HepG2 (cell line): ENCODE measurements at regions not wholly inside any gene's neighbourhood (a gene's known extent, or its start where the extent isn't known, plus 50 kb on each side); places are given as distances from the start of the nearest gene placed in this dataset.

ENCODE experiments used
- ATAC-seq: fragments of 200-7000 bp; cut with Tn5 transposase; 3 replicates; pipeline ENCODE4 v1.9.1; 2020; ENCODE audit warnings: mild to moderate bottlenecking, moderate library complexity
- BruUV-seq: library from RNA; stranded (reverse); fragments of 400-500 nt; replicated peaks from 2 replicates; lab custom pipeline; 2021; lab: Mats Ljungman, UMichigan
- CTCF ChIA-PET: fragments of 300-600 bp; formaldehyde crosslinking; extraction: SDS; loops from one replicate; lab custom pipeline; 2021; ENCODE audit warnings: low total read pairs, inconsistent platforms, low intra/inter-chr PET ratio; lab: Yijun Ruan, JAX
- POLR2A ChIA-PET: fragments of 350-600 bp; sonication (Branson Sonifier 250); formaldehyde crosslinking; loops from one replicate; lab custom pipeline; 2020; ENCODE audit warnings: antibody characterized with exemption, inconsistent platforms; lab: Yijun Ruan, JAX
- DNase-seq: peaks from one replicate; pipeline ENCODE4 v3.0.0-alpha.2; 2015; ENCODE audit warnings: low spot score
- FAIRE-seq: peaks from 3 replicates; lab custom pipeline; 2011; peaks lifted over from hg19 to GRCh38; lab: Jason Lieb, UNC
- H2AFZ ChIP-seq: one replicate; pipeline ENCODE4 v1.6.1; 2011; ENCODE audit warnings: low read length, inconsistent platforms
- H3K27ac ChIP-seq: fragments of 300-600 bp; 3 replicates; pipeline ENCODE4 v1.8.0; 2011; ENCODE audit warnings: mixed run types, mild to moderate bottlenecking, mixed read lengths, low read length, inconsistent platforms; ENCODE audit not compliant: insufficient read depth; ENCODE audit errors: extremely low read length
- H3K27me3 ChIP-seq, 2 experiments: fragments of 200-600 bp in 1 of 2; 2 replicates in 1 of 2; 3 replicates in 1 of 2; pipeline versions ENCODE4 v1.6.0 to v1.8.0; 2011; ENCODE audit warnings: low read length in 2 of 2, mild to moderate bottlenecking in 2 of 2, moderate library complexity in 2 of 2, inconsistent platforms in 1 of 2; ENCODE audit not compliant: insufficient read depth in 2 of 2, control insufficient read depth in 1 of 2
- H3K36me3 ChIP-seq, 2 experiments: fragments of 200-600 bp in 1 of 2; replicated peaks in 1 of 2; 2 replicates in 1 of 2; 3 replicates in 1 of 2; pipeline versions ENCODE4 v1.5.1 to v1.8.0; 2011; ENCODE audit warnings: low read length in 2 of 2, inconsistent platforms in 1 of 2; ENCODE audit not compliant: insufficient read depth in 2 of 2, control insufficient read depth in 1 of 2
- H3K4me1 ChIP-seq: 2 replicates; pipeline ENCODE4 v1.5.1; 2012; ENCODE audit warnings: low read length, inconsistent platforms; ENCODE audit not compliant: insufficient read depth
- H3K4me2 ChIP-seq: 2 replicates; pipeline ENCODE4 v1.6.0; 2011; ENCODE audit warnings: low read depth, low read length, inconsistent platforms
- H3K4me3 ChIP-seq, 3 experiments: fragments of 200-600 bp in 1 of 3; sonication (generic), shearing (Covaris generic) in 1 of 3; replicated peaks in 1 of 3; 2 replicates each; pipeline ENCODE4 v1.5.1; 2011 to 2016; ENCODE audit warnings: low read length in 3 of 3, inconsistent platforms in 2 of 3, low read depth in 2 of 3, mild to moderate bottlenecking in 2 of 3, control low read depth in 1 of 3, mixed read lengths in 1 of 3; ENCODE audit not compliant: insufficient read depth in 1 of 3
- H3K79me2 ChIP-seq: one replicate; pipeline ENCODE4 v1.6.1; 2011; ENCODE audit warnings: low read length, inconsistent platforms; ENCODE audit not compliant: insufficient read depth
- H3K9ac ChIP-seq: 2 replicates; pipeline ENCODE4 v1.6.0; 2011; ENCODE audit warnings: mild to moderate bottlenecking, low read depth, low read length, inconsistent platforms; ENCODE audit not compliant: insufficient read depth
- H3K9me3 ChIP-seq: 2 replicates; pipeline ENCODE4 v1.5.1; 2012; ENCODE audit warnings: mild to moderate bottlenecking, low read length
- H4K20me1 ChIP-seq: 2 replicates; pipeline ENCODE4 v1.6.0; 2011; ENCODE audit warnings: inconsistent platforms, mild to moderate bottlenecking, low read length, moderate library complexity; ENCODE audit not compliant: insufficient read depth
- ATF3 ChIP-seq: sonication (generic); formaldehyde crosslinking; IDR thresholded peaks from 2 replicates; pipeline ENCODE4 v1.4.0; 2020; ENCODE audit warnings: missing genetic modification reagents
- BRD4 ChIP-seq: sonication (generic); formaldehyde crosslinking; IDR thresholded peaks from 2 replicates; pipeline ENCODE4 v1.4.0; 2020; ENCODE audit warnings: missing genetic modification reagents
- MTA3 ChIP-seq: sonication (generic); formaldehyde crosslinking; IDR thresholded peaks from 2 replicates; pipeline ENCODE4 v1.4.0; 2020; ENCODE audit warnings: missing genetic modification reagents
- XBP1 ChIP-seq: sonication (generic); formaldehyde crosslinking; IDR thresholded peaks from 2 replicates; pipeline ENCODE4 v1.5.0; 2020; ENCODE audit warnings: missing genetic modification reagents
- ZFAT ChIP-seq: sonication (generic); formaldehyde crosslinking; conservative IDR thresholded peaks from 2 replicates; pipeline ENCODE4 v1.8.1; 2023; ENCODE audit warnings: missing genetic modification reagents, inconsistent platforms
- ZNF280B ChIP-seq: sonication (generic); formaldehyde crosslinking; IDR thresholded peaks from 2 replicates; pipeline ENCODE4 v1.5.0; 2020; ENCODE audit warnings: missing genetic modification reagents, mild to moderate bottlenecking, borderline replicate concordance
- ZNF792 ChIP-seq: IDR thresholded peaks from 2 replicates; pipeline ENCODE4 v1.6.1; 2016
- in situ Hi-C: cut with HindIII; loops from 2 replicates; pipeline ENCODE4 v1.10.0; 2017; ENCODE audit warnings: low pct_unique_long_range_greater_than_20kb; ENCODE audit not compliant: extremely low pct_ligation_motif_present
- intact Hi-C: fragments of 100-400 bp; cut with micrococcal nuclease; formaldehyde crosslinking; loops from one replicate; pipeline ENCODE4 v1.10.0; 2022; ENCODE audit not compliant: unreplicated experiment

DNA sequence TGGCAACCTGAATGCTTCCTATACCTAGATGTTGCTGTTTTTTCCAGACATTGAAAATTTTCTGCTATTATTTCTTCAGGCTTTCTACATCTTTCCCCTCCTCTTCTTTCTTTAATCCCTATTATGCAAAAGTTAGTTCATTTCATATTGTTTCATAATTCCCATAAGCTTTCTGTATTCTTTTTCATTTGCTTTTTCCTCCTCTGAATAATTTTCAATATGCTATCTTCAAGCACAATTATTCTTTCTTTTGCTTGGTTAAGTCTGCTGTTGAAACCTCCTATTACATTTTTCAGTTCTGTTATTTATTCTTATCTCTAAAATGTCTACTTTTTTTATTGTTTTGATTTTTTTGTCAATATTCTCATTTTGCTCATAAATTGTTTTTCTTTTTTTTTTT, 947.1 kb upstream of the MIR17HG start (continued):
- TF ChIP-seq ZFAT (CRISPR knock-in tag): no peak
- no peak for TF ChIP-seq ZNF280B (CRISPR knock-in tag)
- TF ChIP-seq ATF3 (CRISPR knock-in tag): no peak
- no peak for TF ChIP-seq ZNF792 (CRISPR knock-in tag)
- TF ChIP-seq BRD4 (CRISPR knock-in tag): no peak

GRCh38 chr13:90401150-90401549, 946.3 kb upstream of the MIR17HG start:
- BruUV-seq: no TSS peak
- no peak for ATAC-seq
- no peaks in the 10 kb centered on the region for H3K79me2 ChIP-seq
- intact Hi-C loops: no loop called here
- no peaks in the 10 kb centered on the region for H4K20me1 ChIP-seq
- CTCF ChIA-PET: no interaction called here
- no peak overlapping the region for H2AFZ ChIP-seq
- TF ChIP-seq MTA3 (no peak), XBP1 (CRISPR knock-in tag) (no peak)
- TF ChIP-seq, all 625 proteins: peak for 0
- no peaks in the 10 kb centered on the region for H3K27me3 ChIP-seq
- no peaks in the 10 kb centered on the region for H3K36me3 ChIP-seq
- in situ Hi-C loops: no loop called here
- no peak overlapping the region for H3K4me3 ChIP-seq
- H3K27ac ChIP-seq: no peak overlapping the region
- peaks cover 60% of the 10 kb centered on the region for H3K9me3 ChIP-seq
- DNase-seq (no peak), FAIRE-seq (no peak)
- no peaks in the 10 kb centered on the region for H3K4me1 ChIP-seq
- no peak overlapping the region for H3K4me2 ChIP-seq
- no peak overlapping the region for H3K9ac ChIP-seq
- POLR2A ChIA-PET: no interaction called here
